C4-2B (cell line): ENCODE measurements at regions not wholly inside any gene's neighbourhood (a gene's known extent, or its start where the extent isn't known, plus 50 kb on each side); places are given as distances from the start of the nearest gene placed in this dataset.

Experiments
- H3K27ac ChIP-seq: fragments of 450-650 bp; 2 replicates; pipeline ENCODE4 v1.5.1; 2017
- CTCF ChIP-seq: fragments of 450-650 bp; conservative IDR thresholded peaks from 2 replicates; pipeline ENCODE4 v1.5.1; 2017; ENCODE audit warnings: mild to moderate bottlenecking
- ZFX ChIP-seq: fragments of 450-650 bp; IDR thresholded peaks from 2 replicates; pipeline ENCODE4 v1.6.1; 2017

- no peak overlapping the region for H3K27ac ChIP-seq
- no peak for TF ChIP-seq ZFX
- TF ChIP-seq CTCF: no peak
These were observed 488.7 kb upstream of the AGTR1 start for GRCh38 chr3:148208975-148209374.

- TF ChIP-seq CTCF (no peak), ZFX (no peak)
These were observed 486.0 kb upstream of the AGTR1 start for GRCh38 chr3:148211725-148212124.

GRCh38 chr3:148214705-148215104 lies 483.0 kb upstream of the AGTR1 start:
- TF ChIP-seq CTCF (no peak), ZFX (no peak)
- no peak overlapping the region for H3K27ac ChIP-seq

More at GRCh38 chr3:148211725-148212124, 486.0 kb upstream of the AGTR1 start:
- no peak overlapping the region for H3K27ac ChIP-seq

GRCh38 chr3:148217317-148217716 lies 480.4 kb upstream of the AGTR1 start:
- no peak overlapping the region for H3K27ac ChIP-seq
- TF ChIP-seq ZFX (no peak), CTCF (no peak)

GRCh38 chr3:148218222-148218621 lies 479.5 kb upstream of the AGTR1 start:
- TF ChIP-seq CTCF: no peak
- TF ChIP-seq ZFX: no peak

GRCh38 chr3:148219999-148220398 lies 477.7 kb upstream of the AGTR1 start:
- no peak overlapping the region for H3K27ac ChIP-seq
- TF ChIP-seq ZFX (no peak), CTCF (no peak)

More at GRCh38 chr3:148218222-148218621, 479.5 kb upstream of the AGTR1 start:
- H3K27ac ChIP-seq: no peak overlapping the region

- TF ChIP-seq CTCF: no peak
- TF ChIP-seq ZFX: no peak
- H3K27ac ChIP-seq: no peak overlapping the region
These were observed 476.4 kb upstream of the AGTR1 start for GRCh38 chr3:148221303-148221702.
